ENCODE measurements at regions not wholly inside any gene's neighbourhood (a gene's known extent, or its start where the extent isn't known, plus 50 kb on each side); places are given as distances from the start of the nearest gene placed in this dataset.

DNA sequence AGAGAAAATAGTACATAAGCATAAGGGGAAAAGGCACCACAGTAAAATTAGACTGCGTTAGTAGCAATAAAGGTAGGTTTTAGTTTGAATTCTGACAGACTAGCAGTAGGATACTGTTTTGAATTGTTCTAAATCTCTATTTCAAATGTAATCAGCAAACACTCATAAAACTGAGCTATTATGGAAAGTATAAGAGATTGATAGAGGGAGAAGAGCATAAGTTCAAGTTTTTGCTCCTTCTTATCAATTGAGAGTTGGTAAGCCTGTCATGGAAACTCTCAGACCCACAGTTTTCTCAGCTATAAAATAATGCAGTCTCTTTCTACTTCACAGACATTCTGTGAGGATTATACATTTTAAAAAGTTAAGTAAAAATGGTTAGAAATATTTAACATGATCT, 840.2 kb upstream of the CNTN5 start (continued):
- TF ChIP-seq, protein P1, sequence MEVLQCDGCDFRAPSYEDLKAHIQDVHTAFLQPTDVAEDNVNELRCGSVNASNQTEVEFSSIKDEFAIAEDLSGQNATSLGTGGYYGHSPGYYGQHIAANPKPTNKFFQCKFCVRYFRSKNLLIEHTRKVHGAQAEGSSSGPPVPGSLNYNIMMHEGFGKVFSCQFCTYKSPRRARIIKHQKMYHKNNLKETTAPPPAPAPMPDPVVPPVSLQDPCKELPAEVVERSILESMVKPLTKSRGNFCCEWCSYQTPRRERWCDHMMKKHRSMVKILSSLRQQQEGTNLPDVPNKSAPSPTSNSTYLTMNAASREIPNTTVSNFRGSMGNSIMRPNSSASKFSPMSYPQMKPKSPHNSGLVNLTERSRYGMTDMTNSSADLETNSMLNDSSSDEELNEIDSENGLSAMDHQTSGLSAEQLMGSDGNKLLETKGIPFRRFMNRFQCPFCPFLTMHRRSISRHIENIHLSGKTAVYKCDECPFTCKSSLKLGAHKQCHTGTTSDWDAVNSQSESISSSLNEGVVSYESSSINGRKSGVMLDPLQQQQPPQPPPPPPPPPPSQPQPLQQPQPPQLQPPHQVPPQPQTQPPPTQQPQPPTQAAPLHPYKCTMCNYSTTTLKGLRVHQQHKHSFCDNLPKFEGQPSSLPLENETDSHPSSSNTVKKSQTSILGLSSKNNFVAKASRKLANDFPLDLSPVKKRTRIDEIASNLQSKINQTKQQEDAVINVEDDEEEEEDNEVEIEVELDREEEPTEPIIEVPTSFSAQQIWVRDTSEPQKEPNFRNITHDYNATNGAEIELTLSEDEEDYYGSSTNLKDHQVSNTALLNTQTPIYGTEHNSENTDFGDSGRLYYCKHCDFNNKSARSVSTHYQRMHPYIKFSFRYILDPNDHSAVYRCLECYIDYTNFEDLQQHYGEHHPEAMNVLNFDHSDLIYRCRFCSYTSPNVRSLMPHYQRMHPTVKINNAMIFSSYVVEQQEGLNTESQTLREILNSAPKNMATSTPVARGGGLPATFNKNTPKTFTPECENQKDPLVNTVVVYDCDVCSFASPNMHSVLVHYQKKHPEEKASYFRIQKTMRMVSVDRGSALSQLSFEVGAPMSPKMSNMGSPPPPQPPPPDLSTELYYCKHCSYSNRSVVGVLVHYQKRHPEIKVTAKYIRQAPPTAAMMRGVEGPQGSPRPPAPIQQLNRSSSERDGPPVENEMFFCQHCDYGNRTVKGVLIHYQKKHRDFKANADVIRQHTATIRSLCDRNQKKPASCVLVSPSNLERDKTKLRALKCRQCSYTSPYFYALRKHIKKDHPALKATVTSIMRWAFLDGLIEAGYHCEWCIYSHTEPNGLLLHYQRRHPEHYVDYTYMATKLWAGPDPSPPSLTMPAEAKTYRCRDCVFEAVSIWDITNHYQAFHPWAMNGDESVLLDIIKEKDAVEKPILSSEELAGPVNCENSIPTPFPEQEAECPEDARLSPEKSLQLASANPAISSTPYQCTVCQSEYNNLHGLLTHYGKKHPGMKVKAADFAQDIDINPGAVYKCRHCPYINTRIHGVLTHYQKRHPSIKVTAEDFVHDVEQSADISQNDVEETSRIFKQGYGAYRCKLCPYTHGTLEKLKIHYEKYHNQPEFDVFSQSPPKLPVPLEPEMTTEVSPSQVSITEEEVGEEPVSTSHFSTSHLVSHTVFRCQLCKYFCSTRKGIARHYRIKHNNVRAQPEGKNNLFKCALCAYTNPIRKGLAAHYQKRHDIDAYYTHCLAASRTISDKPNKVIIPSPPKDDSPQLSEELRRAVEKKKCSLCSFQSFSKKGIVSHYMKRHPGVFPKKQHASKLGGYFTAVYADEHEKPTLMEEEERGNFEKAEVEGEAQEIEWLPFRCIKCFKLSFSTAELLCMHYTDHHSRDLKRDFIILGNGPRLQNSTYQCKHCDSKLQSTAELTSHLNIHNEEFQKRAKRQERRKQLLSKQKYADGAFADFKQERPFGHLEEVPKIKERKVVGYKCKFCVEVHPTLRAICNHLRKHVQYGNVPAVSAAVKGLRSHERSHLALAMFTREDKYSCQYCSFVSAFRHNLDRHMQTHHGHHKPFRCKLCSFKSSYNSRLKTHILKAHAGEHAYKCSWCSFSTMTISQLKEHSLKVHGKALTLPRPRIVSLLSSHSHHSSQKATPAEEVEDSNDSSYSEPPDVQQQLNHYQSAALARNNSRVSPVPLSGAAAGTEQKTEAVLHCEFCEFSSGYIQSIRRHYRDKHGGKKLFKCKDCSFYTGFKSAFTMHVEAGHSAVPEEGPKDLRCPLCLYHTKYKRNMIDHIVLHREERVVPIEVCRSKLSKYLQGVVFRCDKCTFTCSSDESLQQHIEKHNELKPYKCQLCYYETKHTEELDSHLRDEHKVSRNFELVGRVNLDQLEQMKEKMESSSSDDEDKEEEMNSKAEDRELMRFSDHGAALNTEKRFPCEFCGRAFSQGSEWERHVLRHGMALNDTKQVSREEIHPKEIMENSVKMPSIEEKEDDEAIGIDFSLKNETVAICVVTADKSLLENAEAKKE (CRISPR knock-in tag; IDR thresholded peaks at IDR 0.05) = no peak
- TF ChIP-seq, protein P2, sequence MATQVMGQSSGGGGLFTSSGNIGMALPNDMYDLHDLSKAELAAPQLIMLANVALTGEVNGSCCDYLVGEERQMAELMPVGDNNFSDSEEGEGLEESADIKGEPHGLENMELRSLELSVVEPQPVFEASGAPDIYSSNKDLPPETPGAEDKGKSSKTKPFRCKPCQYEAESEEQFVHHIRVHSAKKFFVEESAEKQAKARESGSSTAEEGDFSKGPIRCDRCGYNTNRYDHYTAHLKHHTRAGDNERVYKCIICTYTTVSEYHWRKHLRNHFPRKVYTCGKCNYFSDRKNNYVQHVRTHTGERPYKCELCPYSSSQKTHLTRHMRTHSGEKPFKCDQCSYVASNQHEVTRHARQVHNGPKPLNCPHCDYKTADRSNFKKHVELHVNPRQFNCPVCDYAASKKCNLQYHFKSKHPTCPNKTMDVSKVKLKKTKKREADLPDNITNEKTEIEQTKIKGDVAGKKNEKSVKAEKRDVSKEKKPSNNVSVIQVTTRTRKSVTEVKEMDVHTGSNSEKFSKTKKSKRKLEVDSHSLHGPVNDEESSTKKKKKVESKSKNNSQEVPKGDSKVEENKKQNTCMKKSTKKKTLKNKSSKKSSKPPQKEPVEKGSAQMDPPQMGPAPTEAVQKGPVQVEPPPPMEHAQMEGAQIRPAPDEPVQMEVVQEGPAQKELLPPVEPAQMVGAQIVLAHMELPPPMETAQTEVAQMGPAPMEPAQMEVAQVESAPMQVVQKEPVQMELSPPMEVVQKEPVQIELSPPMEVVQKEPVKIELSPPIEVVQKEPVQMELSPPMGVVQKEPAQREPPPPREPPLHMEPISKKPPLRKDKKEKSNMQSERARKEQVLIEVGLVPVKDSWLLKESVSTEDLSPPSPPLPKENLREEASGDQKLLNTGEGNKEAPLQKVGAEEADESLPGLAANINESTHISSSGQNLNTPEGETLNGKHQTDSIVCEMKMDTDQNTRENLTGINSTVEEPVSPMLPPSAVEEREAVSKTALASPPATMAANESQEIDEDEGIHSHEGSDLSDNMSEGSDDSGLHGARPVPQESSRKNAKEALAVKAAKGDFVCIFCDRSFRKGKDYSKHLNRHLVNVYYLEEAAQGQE (IDR thresholded peaks at IDR 0.05; ENCODE audit: unreplicated experiment) = no peak
- TF ChIP-seq ZNF114 (CRISPR knock-in tag; IDR thresholded peaks at IDR 0.05) (no peak), ZNF331 (CRISPR knock-in tag; IDR thresholded peaks at IDR 0.05; ENCODE audit: low read depth) (no peak), POLR2AphosphoS5 (IDR thresholded peaks at IDR 0.05; ENCODE audit: low read depth) (no peak), CREB1 (CRISPR knock-in tag; IDR thresholded peaks at IDR 0.05; ENCODE audit: low read depth) (no peak)

DNA sequence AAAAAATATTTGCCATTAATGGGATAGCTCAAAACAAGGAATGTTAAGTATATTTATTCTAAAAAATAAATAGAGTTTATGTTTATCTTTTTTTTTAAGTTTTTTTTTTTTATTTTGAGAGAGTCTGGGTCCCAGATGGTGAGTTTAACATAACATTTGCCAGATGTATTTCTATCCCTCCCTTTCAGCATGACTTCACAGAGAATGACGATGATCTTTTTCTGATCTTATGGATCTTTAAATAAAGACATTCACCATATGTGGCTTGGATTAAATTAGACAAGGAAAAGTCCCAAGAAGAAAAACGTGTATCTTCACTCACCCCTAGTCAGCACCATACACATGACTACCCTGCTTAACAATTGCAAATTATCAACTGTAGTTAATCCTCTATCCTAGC, 839.8 kb upstream of the CNTN5 start:
- Histone ChIP-seq H3K27ac (ENCODE audit: low read depth) (no peak overlapping the region), H3K79me2 (replicated peaks; ENCODE audit: insufficient read depth) (no peaks in the 10 kb centered on the region), H2AFZ (no peak overlapping the region), H3K4me1 (ENCODE audit: insufficient read depth) (no peaks in the 10 kb centered on the region), H3F3A (replicated peaks; ENCODE audit: low read depth) (no peaks in the 10 kb centered on the region), H3K4me2 (no peak overlapping the region), H3K9me2 (ENCODE audit: insufficient read depth) (no peaks in the 10 kb centered on the region), H3K4me3 (no peak overlapping the region), H3K27me3 (ENCODE audit: insufficient read depth) (no peaks in the 10 kb centered on the region), H3K36me3 (ENCODE audit: insufficient read depth) (0 out of 2 replicates have a peak, but pooled peaks cover 1% of the 10 kb centered on the region), H4K20me1 (replicated peaks; ENCODE audit: insufficient read depth) (no peaks in the 10 kb centered on the region)
- H3K36me3 Mint-ChIP-seq (ENCODE audit: low read depth) = peaks cover 9% of the 10 kb centered on the region; the same call in 2 of the 3 replicates
- H3K9me3 Mint-ChIP-seq = peaks cover 16% of the 10 kb centered on the region
- no peaks in the 10 kb centered on the region for H3K4me1 Mint-ChIP-seq
- no peak overlapping the region for H3K27ac Mint-ChIP-seq
- peaks cover 2% of the 10 kb centered on the region for H3K27me3 Mint-ChIP-seq (ENCODE audit: insufficient read depth, low read depth, poor library complexity)
- H3K4me3 Mint-ChIP-seq = no peak overlapping the region
- ATAC-seq (no peak), DNase-seq (ENCODE audit: low spot score) (no peak)
- TF ChIP-seq ETS1 (IDR thresholded peaks at IDR 0.05) (no peak), EZH2phosphoT487 (IDR thresholded peaks at IDR 0.05; ENCODE audit: unreplicated experiment) (no peak), STAT1 (IDR thresholded peaks at IDR 0.05; ENCODE audit: unreplicated experiment) (no peak), POLR2AphosphoS5 (IDR thresholded peaks at IDR 0.05; ENCODE audit: low read depth) (no peak), CREB1 (CRISPR knock-in tag; IDR thresholded peaks at IDR 0.05; ENCODE audit: low read depth) (no peak), ZNF114 (CRISPR knock-in tag; IDR thresholded peaks at IDR 0.05) (no peak)
- TF ChIP-seq, protein P2 (IDR thresholded peaks at IDR 0.05; ENCODE audit: unreplicated experiment) = no peak

Data from GM23338 (cell line).